Osteoblast (primary cell): ENCODE measurements at regions not wholly inside any gene's neighbourhood (a gene's known extent, or its start where the extent isn't known, plus 50 kb on each side); places are given as distances from the start of the nearest gene placed in this dataset.

ENCODE experiments used
- DNase-seq: peaks from one replicate; pipeline ENCODE4 v3.0.0; 2011; ENCODE audit warnings: low spot score, mixed read lengths; ENCODE audit not compliant: insufficient read length; ENCODE audit errors: missing footprints
- H2AFZ ChIP-seq: 2 replicates; pipeline ENCODE4 v1.6.0; 2011; ENCODE audit warnings: mild to moderate bottlenecking, low read length
- H3K27ac ChIP-seq: 2 replicates; pipeline ENCODE4 v1.5.1; 2011; ENCODE audit warnings: mild to moderate bottlenecking, low read depth, low read length, moderate library complexity
- H3K27me3 ChIP-seq: 2 replicates; pipeline ENCODE4 v1.6.0; 2012; ENCODE audit warnings: mild to moderate bottlenecking, control low read depth, inconsistent platforms, low read length, moderate library complexity; ENCODE audit not compliant: insufficient read depth
- H3K36me3 ChIP-seq: 2 replicates; pipeline ENCODE4 v1.5.1; 2011; ENCODE audit warnings: mild to moderate bottlenecking, low read length, control low read depth, moderate library complexity; ENCODE audit not compliant: insufficient read depth
- H3K4me1 ChIP-seq: 2 replicates; pipeline ENCODE4 v1.5.1; 2011; ENCODE audit warnings: mild to moderate bottlenecking, low read length, control low read depth, moderate library complexity; ENCODE audit not compliant: insufficient read depth
- H3K4me2 ChIP-seq: 2 replicates; pipeline ENCODE4 v1.6.0; 2011; ENCODE audit warnings: mild to moderate bottlenecking, low read length; ENCODE audit not compliant: insufficient read depth
- H3K4me3 ChIP-seq: fragments of 200-600 bp; sonication (generic); 3 replicates; pipeline ENCODE4 v1.5.1; 2012; ENCODE audit warnings: mild to moderate bottlenecking, low read length, inconsistent platforms; ENCODE audit not compliant: insufficient read depth
- H3K79me2 ChIP-seq: 2 replicates; pipeline ENCODE4 v1.6.0; 2012; ENCODE audit warnings: mild to moderate bottlenecking, low read length, control low read depth, inconsistent platforms; ENCODE audit not compliant: insufficient read depth
- H3K9me3 ChIP-seq: 2 replicates; pipeline ENCODE4 v1.5.1; 2011; ENCODE audit warnings: low read depth, low read length, control low read depth
- H4K20me1 ChIP-seq: 2 replicates; pipeline ENCODE4 v1.6.0; 2012; ENCODE audit warnings: mild to moderate bottlenecking, low read length, control low read depth; ENCODE audit not compliant: insufficient read depth
- TF ChIP-seq, protein P1 (sequence below): IDR thresholded peaks from 2 replicates; pipeline ENCODE4 v1.5.1; 2011; ENCODE audit warnings: mild to moderate bottlenecking, low read depth, low read length, moderate library complexity; ENCODE audit errors: extremely low read depth

GRCh38 chr18:54714851-54715250 lies 113.4 kb upstream of the RAB27B start:
- H2AFZ ChIP-seq, result no peak overlapping the region
- no peak overlapping the region for H3K27ac ChIP-seq
- H3K36me3 ChIP-seq, result no peaks in the 10 kb centered on the region
- H4K20me1 ChIP-seq, result no peaks in the 10 kb centered on the region
- H3K79me2 ChIP-seq, result no peaks in the 10 kb centered on the region
- H3K9me3 ChIP-seq, result no peaks in the 10 kb centered on the region
- peaks cover 17% of the 10 kb centered on the region for H3K4me1 ChIP-seq
- no peaks in the 10 kb centered on the region for H3K27me3 ChIP-seq
- no peak overlapping the region for H3K4me3 ChIP-seq
- no peak for DNase-seq
- H3K4me2 ChIP-seq, result no peak overlapping the region
- TF ChIP-seq, protein P1, sequence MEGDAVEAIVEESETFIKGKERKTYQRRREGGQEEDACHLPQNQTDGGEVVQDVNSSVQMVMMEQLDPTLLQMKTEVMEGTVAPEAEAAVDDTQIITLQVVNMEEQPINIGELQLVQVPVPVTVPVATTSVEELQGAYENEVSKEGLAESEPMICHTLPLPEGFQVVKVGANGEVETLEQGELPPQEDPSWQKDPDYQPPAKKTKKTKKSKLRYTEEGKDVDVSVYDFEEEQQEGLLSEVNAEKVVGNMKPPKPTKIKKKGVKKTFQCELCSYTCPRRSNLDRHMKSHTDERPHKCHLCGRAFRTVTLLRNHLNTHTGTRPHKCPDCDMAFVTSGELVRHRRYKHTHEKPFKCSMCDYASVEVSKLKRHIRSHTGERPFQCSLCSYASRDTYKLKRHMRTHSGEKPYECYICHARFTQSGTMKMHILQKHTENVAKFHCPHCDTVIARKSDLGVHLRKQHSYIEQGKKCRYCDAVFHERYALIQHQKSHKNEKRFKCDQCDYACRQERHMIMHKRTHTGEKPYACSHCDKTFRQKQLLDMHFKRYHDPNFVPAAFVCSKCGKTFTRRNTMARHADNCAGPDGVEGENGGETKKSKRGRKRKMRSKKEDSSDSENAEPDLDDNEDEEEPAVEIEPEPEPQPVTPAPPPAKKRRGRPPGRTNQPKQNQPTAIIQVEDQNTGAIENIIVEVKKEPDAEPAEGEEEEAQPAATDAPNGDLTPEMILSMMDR, result no peak

- Histone ChIP-seq H3K9me3 (no peaks in the 10 kb centered on the region), H3K27ac (no peak overlapping the region), H3K27me3 (no peaks in the 10 kb centered on the region), H3K79me2 (no peaks in the 10 kb centered on the region), H3K4me2 (no peak overlapping the region), H3K36me3 (no peaks in the 10 kb centered on the region), H2AFZ (no peak overlapping the region), H4K20me1 (no peaks in the 10 kb centered on the region), H3K4me3 (no peak overlapping the region), H3K4me1 (peaks cover 23% of the 10 kb centered on the region)
- TF ChIP-seq, protein P1, result no peak
- DNase-seq, result no peak
These were observed 111.7 kb upstream of the RAB27B start for GRCh38 chr18:54716586-54716985.

GRCh38 chr18:54717673-54718407 lies 110.4 kb upstream of the RAB27B start:
- H3K36me3 ChIP-seq, result no peaks in the 10 kb centered on the region
- peak overlapping the region; percentile 92 for H2AFZ ChIP-seq
- peak overlapping the region; percentile 71 for H3K4me3 ChIP-seq
- TF ChIP-seq, protein P1, result no peak
- no peaks in the 10 kb centered on the region for H3K9me3 ChIP-seq
- peak overlapping the region; percentile 85 for H3K4me2 ChIP-seq
- H3K27me3 ChIP-seq, result no peaks in the 10 kb centered on the region
- peak overlapping the region; percentile 18 for H3K27ac ChIP-seq
- DNase-seq, result peak; percentile 59
- H3K4me1 ChIP-seq, result peaks cover 11% of the 10 kb centered on the region
- no peaks in the 10 kb centered on the region for H3K79me2 ChIP-seq
- H4K20me1 ChIP-seq, result no peaks in the 10 kb centered on the region

DNA sequence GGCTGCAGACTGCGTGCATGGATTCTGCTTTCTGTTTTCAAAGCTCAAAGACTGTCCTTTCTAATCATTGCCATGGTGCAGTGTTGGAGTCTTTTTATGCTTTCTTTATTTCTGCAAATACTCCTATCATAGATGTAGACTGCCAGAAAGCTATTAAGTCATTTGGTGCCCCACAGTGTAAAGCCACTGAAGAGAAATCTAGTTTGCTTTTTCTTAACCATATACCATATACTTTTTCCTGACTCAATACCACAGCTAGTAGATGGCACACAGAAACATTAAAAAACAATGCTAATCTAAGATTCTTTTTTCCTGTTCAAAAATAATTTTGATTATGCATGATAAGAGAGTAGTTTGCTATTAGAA lies 109.9 kb upstream of the RAB27B start:
- Histone ChIP-seq H3K4me1 (peaks cover 11% of the 10 kb centered on the region), H3K79me2 (no peaks in the 10 kb centered on the region), H3K36me3 (no peaks in the 10 kb centered on the region), H3K27ac (no peak overlapping the region), H3K4me2 (peak overlapping the region; percentile 85), H4K20me1 (no peaks in the 10 kb centered on the region), H3K9me3 (no peaks in the 10 kb centered on the region), H3K27me3 (no peaks in the 10 kb centered on the region), H3K4me3 (peak overlapping the region; percentile 71), H2AFZ (peak overlapping the region; percentile 92)
- DNase-seq, result no peak
- TF ChIP-seq, protein P1, result no peak
